ENCODE measurements at regions not wholly inside any gene's neighbourhood (a gene's known extent, or its start where the extent isn't known, plus 50 kb on each side); places are given as distances from the start of the nearest gene placed in this dataset.
"Not testable (repeated sequence)": the region's sequence is repeated elsewhere in the genome, so short reads cannot be mapped to it uniquely, and the experiment has no call there.

DNA sequence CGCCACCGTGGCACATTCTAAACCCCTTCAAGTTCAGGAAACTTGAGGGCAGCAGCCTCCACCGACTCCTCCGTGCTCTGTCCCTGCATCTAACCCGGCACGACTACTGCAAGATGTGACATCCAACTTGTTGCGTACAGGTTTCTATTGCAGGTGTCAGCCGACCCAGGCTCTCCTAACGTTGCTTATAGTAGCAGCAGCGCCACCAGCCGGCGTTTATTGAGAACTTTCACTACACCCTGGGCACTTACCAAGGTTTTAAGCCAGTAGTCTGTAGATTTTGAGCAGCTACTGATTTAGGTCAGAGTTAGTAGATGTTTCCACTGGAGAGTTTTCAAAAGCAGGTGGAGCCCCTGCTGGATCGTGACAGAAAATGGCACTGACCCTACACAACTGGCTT, 200.6 kb upstream of the PRKX start:
- DNase-seq (ENCODE audit: low read depth in 1 of 2, low spot score in 1 of 2); H3K4me1 ChIP-seq (ENCODE audit: low read depth); H3K36me3 ChIP-seq; H3K27me3 ChIP-seq; H3K4me3 ChIP-seq; H3K27ac ChIP-seq; H3K9me3 ChIP-seq (ENCODE audit: low read depth): not testable (repeated sequence)

DNA sequence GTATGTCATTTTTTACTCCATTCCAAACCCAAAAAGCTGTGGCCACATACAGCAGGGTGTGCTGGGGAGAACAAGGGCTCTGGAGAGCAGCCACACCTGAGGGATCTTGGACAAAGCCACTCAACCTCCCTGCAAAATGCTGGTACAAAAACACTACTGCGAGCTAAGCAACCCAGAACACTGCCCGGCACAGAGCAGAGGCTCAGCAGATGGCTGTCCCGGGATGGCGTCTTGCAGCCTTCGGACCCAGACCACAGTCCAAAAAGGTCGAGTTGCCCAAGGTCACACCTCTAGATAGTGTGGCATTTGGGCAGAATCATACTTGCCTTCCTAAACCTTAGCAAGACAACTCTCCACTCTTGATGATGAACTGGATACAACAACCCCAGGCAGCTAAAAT, 197.6 kb upstream of the PRKX start:
- not testable (repeated sequence) for H3K4me1 ChIP-seq (ENCODE audit: low read depth); H3K9me3 ChIP-seq (ENCODE audit: low read depth); H3K27ac ChIP-seq; H3K27me3 ChIP-seq; H3K4me3 ChIP-seq; DNase-seq (ENCODE audit: low read depth in 1 of 2, low spot score in 1 of 2); H3K36me3 ChIP-seq

DNA sequence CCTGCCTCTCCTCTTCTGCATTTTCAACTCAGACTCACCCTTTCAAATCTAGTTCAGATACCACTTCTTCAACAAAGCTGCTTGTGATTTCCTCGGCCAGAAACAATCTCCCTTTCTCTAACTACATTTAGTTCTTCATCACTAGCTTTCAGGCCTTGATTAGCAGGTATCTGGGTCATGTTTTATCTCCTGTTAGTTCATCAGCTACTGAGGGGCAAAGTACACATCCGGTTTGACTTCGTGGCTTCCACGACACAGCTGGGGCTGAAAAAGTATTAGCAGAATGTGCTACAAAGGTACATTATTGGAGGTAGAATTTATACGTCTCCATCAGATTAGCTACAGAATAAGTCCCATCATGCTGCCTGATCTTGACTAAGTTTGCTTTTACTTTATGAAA, 197.2 kb upstream of the PRKX start:
- H3K9me3 ChIP-seq (ENCODE audit: low read depth); H3K27me3 ChIP-seq; DNase-seq (ENCODE audit: low read depth in 1 of 2, low spot score in 1 of 2); H3K4me3 ChIP-seq; H3K36me3 ChIP-seq; H3K27ac ChIP-seq; H3K4me1 ChIP-seq (ENCODE audit: low read depth): not testable (repeated sequence)

DNA sequence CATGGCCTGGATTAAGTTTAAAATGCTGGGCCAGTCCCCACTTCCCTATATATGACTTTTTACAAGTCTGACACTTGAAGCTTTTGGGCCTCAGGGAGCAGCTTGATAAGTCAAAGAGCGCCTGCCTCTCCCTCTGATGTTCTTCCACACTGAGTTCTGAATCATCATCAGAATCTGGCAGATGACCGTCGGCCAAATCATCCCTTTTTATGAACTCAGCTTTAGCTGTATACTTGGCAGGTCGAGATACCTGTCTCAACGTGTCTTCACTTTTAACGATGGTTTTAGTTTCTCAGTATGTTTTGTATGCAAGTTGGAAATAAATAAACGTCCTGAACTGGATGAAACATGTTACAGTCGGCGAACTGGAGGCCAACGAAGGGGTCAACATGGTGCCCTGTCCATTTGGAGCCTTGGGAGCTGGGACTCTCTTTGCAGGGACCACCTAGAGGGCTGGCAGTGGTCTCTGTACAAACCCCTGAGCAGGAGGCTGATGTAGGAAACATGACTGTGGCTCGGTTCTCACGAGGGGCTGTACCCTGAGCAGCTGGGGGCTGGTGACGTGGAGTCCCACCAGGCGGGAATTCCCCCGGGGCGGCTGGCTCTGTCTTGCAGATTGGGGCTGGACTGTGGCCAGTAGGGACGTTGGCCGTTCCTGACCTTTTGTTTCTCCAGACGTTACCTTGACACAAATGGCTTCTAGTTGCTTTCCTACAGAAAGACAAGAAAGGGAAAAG, 192.2 kb upstream of the PRKX start:
- not testable (repeated sequence) for H3K36me3 ChIP-seq; DNase-seq (ENCODE audit: low read depth in 1 of 2, low spot score in 1 of 2); H3K27me3 ChIP-seq; H3K27ac ChIP-seq; H3K4me1 ChIP-seq (ENCODE audit: low read depth); H3K9me3 ChIP-seq (ENCODE audit: low read depth); H3K4me3 ChIP-seq

DNA sequence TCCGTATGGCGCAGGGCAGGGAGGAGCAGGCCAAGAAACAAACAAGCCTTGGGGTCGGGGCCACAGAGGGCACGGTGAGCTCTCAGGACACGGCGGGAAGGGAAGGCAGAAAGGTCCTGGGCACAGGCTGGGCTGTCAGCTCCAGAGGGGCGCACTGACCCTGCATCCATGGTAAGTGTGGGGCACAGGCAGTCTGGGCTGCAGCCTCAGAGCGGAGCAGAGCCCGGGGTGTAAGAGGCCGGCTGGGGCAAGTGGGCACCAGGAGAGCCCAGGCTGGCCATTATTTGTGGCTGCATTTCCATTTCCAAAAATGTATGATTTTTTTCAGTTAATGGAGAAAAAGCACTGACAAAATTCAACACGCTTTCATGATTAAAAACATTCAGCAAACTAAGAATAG, 188.8 kb upstream of the PRKX start:
- H3K4me3 ChIP-seq; H3K36me3 ChIP-seq; DNase-seq (ENCODE audit: low read depth in 1 of 2, low spot score in 1 of 2); H3K4me1 ChIP-seq (ENCODE audit: low read depth); H3K27me3 ChIP-seq; H3K9me3 ChIP-seq (ENCODE audit: low read depth); H3K27ac ChIP-seq: not testable (repeated sequence)

DNA sequence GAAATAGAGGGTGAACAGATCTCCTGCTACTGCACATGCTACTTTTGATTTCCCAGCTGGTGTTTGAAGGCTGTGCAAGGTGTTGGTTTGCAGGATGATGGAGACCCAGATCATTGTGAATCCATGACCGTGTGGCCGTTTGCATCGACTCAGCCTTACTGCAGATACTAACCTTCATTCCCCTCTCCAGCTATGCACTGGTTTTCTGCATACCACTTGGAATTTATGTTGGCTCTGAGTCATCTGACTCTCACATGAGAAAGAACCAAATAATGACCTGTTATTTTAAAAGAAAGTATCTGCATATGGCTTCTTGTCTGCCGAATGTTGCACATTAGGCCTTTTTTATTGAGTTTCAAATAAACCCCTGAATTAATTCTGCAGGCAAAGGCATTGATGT, 183.3 kb upstream of the PRKX start:
- not testable (repeated sequence) for H3K27ac ChIP-seq; DNase-seq (ENCODE audit: low read depth in 1 of 2, low spot score in 1 of 2); H3K9me3 ChIP-seq (ENCODE audit: low read depth); H3K4me3 ChIP-seq; H3K4me1 ChIP-seq (ENCODE audit: low read depth); H3K27me3 ChIP-seq; H3K36me3 ChIP-seq

DNA sequence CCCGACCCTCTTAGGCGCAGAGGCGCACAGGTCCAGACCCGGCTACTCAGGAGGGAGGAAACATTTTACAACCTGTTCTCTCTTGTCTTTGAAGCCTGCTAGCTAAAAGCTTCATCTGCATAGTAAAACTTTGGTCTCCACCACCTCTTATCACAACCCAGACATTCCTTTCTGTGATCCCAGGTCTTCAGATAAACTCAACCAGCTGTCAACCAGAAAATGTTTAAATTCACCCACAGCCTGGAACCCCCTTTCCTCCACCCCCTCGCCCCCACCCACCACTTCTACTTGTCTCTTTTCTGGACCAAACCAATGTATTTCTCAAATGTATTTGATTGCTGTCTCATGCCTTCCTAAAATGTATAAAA, 169.1 kb upstream of the PRKX start:
- H3K9me3 ChIP-seq (ENCODE audit: low read depth); H3K27me3 ChIP-seq; H3K27ac ChIP-seq; H3K4me3 ChIP-seq; H3K36me3 ChIP-seq; H3K4me1 ChIP-seq (ENCODE audit: low read depth); DNase-seq (ENCODE audit: low read depth in 1 of 2, low spot score in 1 of 2): not testable (repeated sequence)

DNA sequence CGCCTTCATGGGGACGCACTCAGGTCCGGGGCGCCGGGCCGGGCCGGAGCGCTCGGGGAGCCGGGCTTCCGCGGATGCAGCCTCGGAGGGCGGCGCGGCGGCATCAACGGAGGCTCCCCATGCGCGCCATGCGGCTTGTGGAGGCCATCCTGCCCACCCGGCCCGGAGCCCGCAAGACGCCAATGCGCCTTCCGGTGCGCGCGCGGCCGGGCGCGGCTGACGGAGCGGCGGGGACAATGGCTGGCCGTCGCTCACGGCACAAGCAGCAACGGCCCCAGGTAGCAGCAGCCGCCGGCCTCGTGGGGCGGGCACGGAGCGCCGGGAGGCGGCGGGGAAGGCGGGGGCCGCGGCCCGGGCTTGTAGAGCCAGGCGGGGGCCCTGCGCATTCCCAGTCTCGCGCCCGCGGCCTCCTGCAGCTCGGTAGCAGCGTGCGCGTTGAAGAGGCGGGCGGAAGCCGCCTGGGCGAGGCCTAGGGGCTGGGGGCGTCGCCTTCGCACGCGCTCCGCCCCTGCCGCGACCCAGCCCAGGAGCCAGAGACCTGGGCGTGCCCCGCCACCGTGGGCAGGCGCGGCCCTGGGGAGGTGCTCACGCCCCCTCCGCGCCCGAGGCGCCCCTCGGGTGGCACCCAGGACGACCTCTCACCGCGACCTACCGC, 168.6 kb upstream of the PRKX start:
- H3K27ac ChIP-seq; H3K4me3 ChIP-seq; H3K4me1 ChIP-seq (ENCODE audit: low read depth); H3K36me3 ChIP-seq; DNase-seq (ENCODE audit: low read depth in 1 of 2, low spot score in 1 of 2); H3K9me3 ChIP-seq (ENCODE audit: low read depth); H3K27me3 ChIP-seq: not testable (repeated sequence)

DNA sequence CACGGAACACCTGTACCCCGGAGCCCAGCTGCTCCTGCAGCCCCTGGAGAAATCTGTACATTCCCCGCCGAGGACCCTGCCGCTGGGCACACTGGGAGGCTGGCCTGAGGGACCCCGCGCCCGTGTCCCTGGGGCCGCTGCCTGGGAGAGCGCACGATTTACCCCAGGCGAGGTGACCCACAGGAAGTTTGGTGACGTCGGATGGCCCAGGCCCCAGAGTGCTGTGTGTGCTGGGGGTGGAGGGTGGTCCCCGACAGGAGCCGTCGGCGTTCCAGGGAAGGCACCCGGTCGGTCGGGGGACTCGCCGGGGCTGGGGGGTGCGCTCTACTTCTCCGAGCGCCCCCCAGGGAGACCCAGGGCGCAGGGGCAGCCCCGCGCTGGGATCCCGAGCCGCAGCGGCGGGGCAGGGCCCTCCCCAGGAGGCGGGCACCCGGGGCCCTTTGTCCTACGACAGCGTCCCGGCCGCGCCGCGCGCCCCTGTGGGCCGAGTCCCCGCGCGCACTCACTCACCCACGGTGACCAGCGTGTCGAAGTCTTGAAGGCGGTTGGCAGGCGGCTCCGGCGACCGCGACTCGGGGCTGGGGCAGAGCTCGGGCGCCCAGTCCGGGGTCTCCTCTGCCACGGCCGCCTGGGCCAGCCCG, 167.9 kb upstream of the PRKX start:
- not testable (repeated sequence) for H3K9me3 ChIP-seq (ENCODE audit: low read depth); H3K27ac ChIP-seq; H3K36me3 ChIP-seq; H3K27me3 ChIP-seq; H3K4me3 ChIP-seq; H3K4me1 ChIP-seq (ENCODE audit: low read depth); DNase-seq (ENCODE audit: low read depth in 1 of 2, low spot score in 1 of 2)

DNA sequence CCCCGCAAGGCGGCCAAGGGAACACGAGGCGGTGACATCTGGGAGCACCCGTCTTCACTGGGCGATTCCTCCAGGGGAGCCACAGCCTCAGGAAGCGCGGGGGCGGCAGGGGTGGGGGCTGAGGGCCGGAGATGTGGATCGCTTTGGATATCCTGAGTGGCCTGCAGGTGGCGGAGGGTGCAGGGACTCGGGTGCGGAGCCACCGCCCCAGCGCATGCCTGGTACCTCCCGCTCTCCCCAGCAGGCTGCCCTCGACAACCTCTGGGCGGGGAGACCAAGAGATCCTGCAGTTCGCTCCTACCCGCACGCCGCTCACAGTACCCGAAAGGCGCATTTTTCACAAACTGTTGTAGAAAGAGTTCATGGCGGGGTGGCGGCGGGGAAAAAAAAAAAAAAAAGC, 162.9 kb upstream of the PRKX start:
- H3K9me3 ChIP-seq (ENCODE audit: low read depth); H3K4me1 ChIP-seq (ENCODE audit: low read depth); H3K4me3 ChIP-seq; DNase-seq (ENCODE audit: low read depth in 1 of 2, low spot score in 1 of 2); H3K27ac ChIP-seq; H3K27me3 ChIP-seq; H3K36me3 ChIP-seq: not testable (repeated sequence)

DNA sequence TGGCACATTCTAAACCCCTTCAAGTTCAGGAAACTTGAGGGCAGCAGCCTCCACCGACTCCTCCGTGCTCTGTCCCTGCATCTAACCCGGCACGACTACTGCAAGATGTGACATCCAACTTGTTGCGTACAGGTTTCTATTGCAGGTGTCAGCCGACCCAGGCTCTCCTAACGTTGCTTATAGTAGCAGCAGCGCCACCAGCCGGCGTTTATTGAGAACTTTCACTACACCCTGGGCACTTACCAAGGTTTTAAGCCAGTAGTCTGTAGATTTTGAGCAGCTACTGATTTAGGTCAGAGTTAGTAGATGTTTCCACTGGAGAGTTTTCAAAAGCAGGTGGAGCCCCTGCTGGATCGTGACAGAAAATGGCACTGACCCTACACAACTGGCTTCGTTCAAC, 162.2 kb upstream of the PRKX start:
- not testable (repeated sequence) for H3K27ac ChIP-seq; H3K4me3 ChIP-seq; H3K36me3 ChIP-seq; H3K27me3 ChIP-seq; DNase-seq (ENCODE audit: low read depth in 1 of 2, low spot score in 1 of 2); H3K4me1 ChIP-seq (ENCODE audit: low read depth); H3K9me3 ChIP-seq (ENCODE audit: low read depth)

DNA sequence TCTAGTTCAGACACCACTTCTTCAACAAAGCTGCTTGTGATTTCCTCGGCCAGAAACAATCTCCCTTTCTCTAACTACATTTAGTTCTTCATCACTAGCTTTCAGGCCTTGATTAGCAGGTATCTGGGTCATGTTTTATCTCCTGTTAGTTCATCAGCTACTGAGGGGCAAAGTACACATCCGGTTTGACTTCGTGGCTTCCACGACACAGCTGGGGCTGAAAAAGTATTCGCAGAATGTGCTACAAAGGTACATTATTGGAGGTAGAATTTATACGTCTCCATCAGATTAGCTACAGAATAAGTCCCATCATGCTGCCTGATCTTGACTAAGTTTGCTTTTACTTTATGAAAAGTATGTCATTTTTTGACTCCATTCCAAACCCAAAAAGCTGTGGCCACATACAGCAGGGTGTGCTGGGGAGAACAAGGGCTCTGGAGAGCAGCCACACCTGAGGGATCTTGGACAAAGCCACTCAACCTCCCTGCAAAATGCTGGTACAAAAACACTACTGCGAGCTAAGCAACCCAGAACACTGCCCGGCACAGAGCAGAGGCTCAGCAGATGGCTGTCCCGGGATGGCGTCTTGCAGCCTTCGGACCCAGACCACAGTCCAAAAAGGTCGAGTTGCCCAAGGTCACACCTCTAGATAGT, 158.9 kb upstream of the PRKX start:
- not testable (repeated sequence) for H3K36me3 ChIP-seq; H3K27me3 ChIP-seq; H3K4me3 ChIP-seq; DNase-seq (ENCODE audit: low read depth in 1 of 2, low spot score in 1 of 2); H3K9me3 ChIP-seq (ENCODE audit: low read depth); H3K4me1 ChIP-seq (ENCODE audit: low read depth); H3K27ac ChIP-seq

DNA sequence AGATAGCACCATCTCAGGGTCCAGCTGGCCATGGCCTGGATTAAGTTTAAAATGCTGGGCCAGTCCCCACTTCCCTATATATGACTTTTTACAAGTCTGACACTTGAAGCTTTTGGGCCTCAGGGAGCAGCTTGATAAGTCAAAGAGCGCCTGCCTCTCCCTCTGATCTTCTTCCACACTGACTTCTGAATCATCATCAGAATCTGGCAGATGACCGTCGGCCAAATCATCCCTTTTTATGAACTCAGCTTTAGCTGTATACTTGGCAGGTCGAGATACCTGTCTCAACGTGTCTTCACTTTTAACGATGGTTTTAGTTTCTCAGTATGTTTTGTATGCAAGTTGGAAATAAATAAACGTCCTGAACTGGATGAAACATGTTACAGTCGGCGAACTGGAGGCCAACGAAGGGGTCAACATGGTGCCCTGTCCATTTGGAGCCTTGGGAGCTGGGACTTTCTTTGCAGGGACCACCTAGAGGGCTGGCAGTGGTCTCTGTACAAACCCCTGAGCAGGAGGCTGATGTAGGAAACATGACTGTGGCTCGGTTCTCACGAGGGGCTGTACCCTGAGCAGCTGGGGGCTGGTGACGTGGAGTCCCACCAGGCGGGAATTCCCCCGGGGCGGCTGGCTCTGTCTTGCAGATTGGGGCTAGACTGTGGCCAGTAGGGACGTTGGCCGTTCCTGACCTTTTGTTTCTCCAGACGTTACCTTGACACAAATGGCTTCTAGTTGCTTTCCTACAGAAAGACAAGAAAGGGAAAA, 153.8 kb upstream of the PRKX start:
- H3K4me1 ChIP-seq (ENCODE audit: low read depth); H3K9me3 ChIP-seq (ENCODE audit: low read depth); H3K36me3 ChIP-seq; H3K4me3 ChIP-seq; H3K27ac ChIP-seq; DNase-seq (ENCODE audit: low read depth in 1 of 2, low spot score in 1 of 2); H3K27me3 ChIP-seq: not testable (repeated sequence)

Measured in cardiac muscle cell (in vitro differentiated cells and primary cell).